Erythroblast (primary cell): ENCODE measurements at regions not wholly inside any gene's neighbourhood (a gene's known extent, or its start where the extent isn't known, plus 50 kb on each side); places are given as distances from the start of the nearest gene placed in this dataset.

Source experiments
- GATA1 ChIP-seq: IDR thresholded peaks from 2 replicates; pipeline ENCODE4 v1.6.1; 2011; ENCODE audit warnings: low read depth, mild to moderate bottlenecking, control low read depth, low read length, moderate library complexity
- POLR2A ChIP-seq: IDR thresholded peaks from 2 replicates; pipeline ENCODE4 v1.6.1; 2011; ENCODE audit warnings: mild to moderate bottlenecking, low read length

- TF ChIP-seq POLR2A = no peak
- no peak for TF ChIP-seq GATA1
Observed at GRCh38 chr13:81293594-81294164, 952.8 kb upstream of the SPRY2 start.
